Lower leg skin (tissue), 4 donors: ENCODE measurements at regions not wholly inside any gene's neighbourhood (a gene's known extent, or its start where the extent isn't known, plus 50 kb on each side); places are given as distances from the start of the nearest gene placed in this dataset.

ENCODE experiments used
- DNase-seq, 2 donors: peaks; one replicate each; pipeline ENCODE4 v3.0.0-alpha.2; 2019; ENCODE audit warnings: low spot score in 2 of 2
- H3K4me3 ChIP-seq: fragments of 200-600 bp; sonication (generic); 2 replicates; pipeline ENCODE4 v1.5.1; 2017; ENCODE audit warnings: mild to moderate bottlenecking, low read depth; ENCODE audit not compliant: poor library complexity, severe bottlenecking
- CTCF ChIP-seq, 3 donors: fragments of 450-650 bp; IDR thresholded peaks; one replicate each; pipeline ENCODE4 v1.5.1; 2016; ENCODE audit warnings: antibody characterized with exemption in 3 of 3, mild to moderate bottlenecking in 3 of 3, moderate library complexity in 2 of 3
- POLR2A ChIP-seq, 2 donors: fragments of 450-650 bp; IDR thresholded peaks; one replicate each; pipeline ENCODE4 v1.6.1; 2016 to 2017; ENCODE audit warnings: antibody characterized with exemption in 2 of 2, mild to moderate bottlenecking in 1 of 2, moderate library complexity in 1 of 2
- WGBS, 2 donors: methylation state at CpG; one replicate each; pipeline ENCODE4 v1.1.5; 2018; 5-methylcytosine and 5-hydroxymethylcytosine counted together
- intact Hi-C: fragments of 100-400 bp; cut with DNase I; formaldehyde crosslinking; loops from one replicate; pipeline ENCODE4 v1.15.0; 2023; ENCODE audit warnings: low total_unique reads

DNA sequence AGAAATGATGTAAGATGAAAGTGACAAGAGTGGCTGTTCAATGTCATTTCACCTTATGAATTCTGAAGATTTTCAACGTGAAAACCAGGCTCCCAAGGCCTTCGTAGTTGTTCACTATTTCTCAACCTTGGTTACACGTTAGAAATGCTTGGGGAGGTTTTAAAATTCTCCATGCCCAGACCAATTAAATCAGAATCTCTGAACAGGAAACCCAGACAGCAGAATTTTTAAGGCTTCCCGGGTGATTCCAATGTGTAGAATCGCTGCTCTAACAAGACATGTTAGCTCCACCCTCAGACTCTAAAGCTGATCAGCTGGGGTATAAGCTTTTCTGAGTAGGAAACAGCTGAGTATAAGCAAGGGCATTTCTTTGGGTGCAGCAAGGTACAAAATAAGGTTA lies 160.4 kb upstream of the TET2 start:
- DNase-seq, result no peak
- H3K4me3 ChIP-seq, result no peak overlapping the region
- intact Hi-C loops, result no loop called here
- 71 to 74% methylated on average over 5 of the region's 5 CpGs for WGBS, 2 donors
- TF ChIP-seq CTCF (IDR thresholded peaks at IDR 0.05) (no peak), POLR2A (IDR thresholded peaks at IDR 0.05) (no peak)

GRCh38 chr4:104989371-104989770 lies 157.3 kb upstream of the TET2 start:
- intact Hi-C loops, result no loop called here
- no peak for TF ChIP-seq POLR2A (IDR thresholded peaks at IDR 0.05)
- TF ChIP-seq CTCF (IDR thresholded peaks at IDR 0.05), result no peak
- WGBS, 2 donors, result 40 to 47% methylated on average over 4 of the region's 4 CpGs
- H3K4me3 ChIP-seq, result no peak overlapping the region
- DNase-seq, result no peak

- no peak for DNase-seq
- TF ChIP-seq CTCF (IDR thresholded peaks at IDR 0.05), result no peak
- TF ChIP-seq POLR2A (IDR thresholded peaks at IDR 0.05), result no peak
- intact Hi-C loops, result no loop called here
- WGBS, 2 donors, result 95 to 100% methylated on average over 6 of the region's 6 CpGs
- H3K4me3 ChIP-seq, result no peak overlapping the region
These were observed 144.4 kb upstream of the TET2 start for GRCh38 chr4:105002278-105002677.

DNA sequence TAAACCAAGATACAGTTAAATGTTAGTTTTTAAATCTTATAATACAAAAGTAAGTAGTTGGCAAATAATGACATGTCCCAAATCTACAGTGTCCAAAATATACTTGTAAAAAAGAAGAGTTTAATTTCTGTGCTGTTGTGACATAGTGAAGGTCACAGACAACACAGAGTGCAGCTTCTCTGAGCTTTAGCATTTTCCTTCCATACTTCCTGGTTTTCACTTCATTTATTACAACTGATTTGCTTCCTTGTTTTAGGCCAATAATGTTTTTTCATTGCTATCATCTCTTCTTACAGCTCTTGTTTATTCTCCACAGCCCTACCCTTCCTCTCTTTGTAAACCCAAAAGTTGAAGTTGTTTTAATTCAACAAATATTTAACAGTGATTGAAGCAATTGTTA lies 132.4 kb upstream of the TET2 start:
- no peak for DNase-seq
- no peak for TF ChIP-seq CTCF (IDR thresholded peaks at IDR 0.05)
- TF ChIP-seq POLR2A (IDR thresholded peaks at IDR 0.05), result no peak
- no peak overlapping the region for H3K4me3 ChIP-seq
- intact Hi-C loops, result no loop called here

- 69 to 70% methylated on average over 4 of the region's 4 CpGs for WGBS, 2 donors
- H3K4me3 ChIP-seq, result no peak overlapping the region
- TF ChIP-seq CTCF (IDR thresholded peaks at IDR 0.05) (no peak), POLR2A (IDR thresholded peaks at IDR 0.05) (no peak)
- intact Hi-C loops, result no loop called here
- no peak for DNase-seq
These were observed 132.0 kb upstream of the TET2 start for GRCh38 chr4:105014635-105015034.

DNA sequence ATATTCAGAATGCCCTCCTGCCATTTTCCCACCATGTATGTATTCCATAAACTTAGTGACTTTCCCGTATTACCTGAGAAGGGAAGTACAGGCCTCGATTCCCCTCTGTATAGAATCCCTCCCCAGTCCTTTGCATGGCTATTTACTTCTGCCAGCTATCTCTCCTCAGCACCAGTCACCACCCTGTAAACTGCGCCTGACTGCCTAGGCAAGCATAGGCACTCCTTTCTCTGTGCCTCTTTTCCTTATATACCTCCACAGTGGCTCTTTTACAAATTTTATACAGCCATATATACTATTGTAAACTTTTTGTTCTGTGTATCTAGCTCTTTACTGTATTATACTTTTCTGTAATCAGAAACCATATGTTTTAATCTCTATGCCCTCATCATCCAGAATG lies 130.9 kb upstream of the TET2 start:
- 88 to 93% methylated on average over 3 of the region's 3 CpGs for WGBS, 2 donors
- intact Hi-C loops, result no loop called here
- TF ChIP-seq POLR2A (IDR thresholded peaks at IDR 0.05), result no peak
- TF ChIP-seq CTCF (IDR thresholded peaks at IDR 0.05), result no peak
- DNase-seq, result no peak
- no peak overlapping the region for H3K4me3 ChIP-seq
